ENCODE measurements at regions not wholly inside any gene's neighbourhood (a gene's known extent, or its start where the extent isn't known, plus 50 kb on each side); places are given as distances from the start of the nearest gene placed in this dataset.

- DNase-seq, result no peak
Observed at GRCh38 chr5:158145827-158146226, 286.9 kb upstream of the CLINT1 start.

GRCh38 chr5:158143081-158143480, 284.1 kb upstream of the CLINT1 start:
- no peak for DNase-seq

GRCh38 chr5:158142156-158142555, 283.2 kb upstream of the CLINT1 start:
- no peak for DNase-seq

GRCh38 chr5:158140120-158140731, 281.3 kb upstream of the CLINT1 start:
- DNase-seq, result no peak

GRCh38 chr5:158139161-158139560, 280.2 kb upstream of the CLINT1 start:
- no peak for DNase-seq

GRCh38 chr5:158135682-158136179, 276.8 kb upstream of the CLINT1 start:
- peak; percentile 39 for DNase-seq

GRCh38 chr5:158133369-158133768, 274.4 kb upstream of the CLINT1 start:
- no peak for DNase-seq

- DNase-seq, result no peak
Observed at GRCh38 chr5:158127536-158127935, 268.6 kb upstream of the CLINT1 start.

- peak; percentile 34 for DNase-seq
Observed at GRCh38 chr5:158126442-158127405, 267.8 kb upstream of the CLINT1 start.

- no peak for DNase-seq
Observed at GRCh38 chr5:158124606-158125316, 265.8 kb upstream of the CLINT1 start.

GRCh38 chr5:158123595-158123994, 264.6 kb upstream of the CLINT1 start:
- no peak for DNase-seq

- no peak for DNase-seq
Observed at GRCh38 chr5:158121678-158122077, 262.7 kb upstream of the CLINT1 start.

GRCh38 chr5:158120760-158121159, 261.8 kb upstream of the CLINT1 start:
- no peak for DNase-seq

- peak; percentile 27 for DNase-seq
Observed at GRCh38 chr5:158119961-158120723, 261.2 kb upstream of the CLINT1 start.

- DNase-seq, result no peak
Observed at GRCh38 chr5:158117467-158118160, 258.7 kb upstream of the CLINT1 start.

GRCh38 chr5:158116965-158117364, 258.0 kb upstream of the CLINT1 start:
- DNase-seq, result no peak

GRCh38 chr5:158115468-158115867, 256.5 kb upstream of the CLINT1 start:
- no peak for DNase-seq

- DNase-seq, result no peak
Observed at GRCh38 chr5:158108177-158108576, 249.2 kb upstream of the CLINT1 start.

GRCh38 chr5:158100373-158100888, 241.5 kb upstream of the CLINT1 start:
- no peak for DNase-seq

- no peak for DNase-seq
Observed at GRCh38 chr5:158099571-158100105, 240.7 kb upstream of the CLINT1 start.

GRCh38 chr5:158096835-158097234, 237.9 kb upstream of the CLINT1 start:
- no peak for DNase-seq
